ENCODE measurements at regions not wholly inside any gene's neighbourhood (a gene's known extent, or its start where the extent isn't known, plus 50 kb on each side); places are given as distances from the start of the nearest gene placed in this dataset.

GRCh38 chr4:180100433-180101344 is 2142.5 kb upstream of the TENM3 start:
- ATAC-seq (replicated peaks): no peak
- Mint-ChIP-seq H3K27me3 (no peaks in the 10 kb centered on the region), H3K36me3 (ENCODE audit: low read depth) (no peaks in the 10 kb centered on the region), H3K4me1 (no peaks in the 10 kb centered on the region), H3K4me3 (no peak overlapping the region), H3K9me3 (peaks cover 10% of the 10 kb centered on the region), H3K27ac (no peak overlapping the region)

DNA sequence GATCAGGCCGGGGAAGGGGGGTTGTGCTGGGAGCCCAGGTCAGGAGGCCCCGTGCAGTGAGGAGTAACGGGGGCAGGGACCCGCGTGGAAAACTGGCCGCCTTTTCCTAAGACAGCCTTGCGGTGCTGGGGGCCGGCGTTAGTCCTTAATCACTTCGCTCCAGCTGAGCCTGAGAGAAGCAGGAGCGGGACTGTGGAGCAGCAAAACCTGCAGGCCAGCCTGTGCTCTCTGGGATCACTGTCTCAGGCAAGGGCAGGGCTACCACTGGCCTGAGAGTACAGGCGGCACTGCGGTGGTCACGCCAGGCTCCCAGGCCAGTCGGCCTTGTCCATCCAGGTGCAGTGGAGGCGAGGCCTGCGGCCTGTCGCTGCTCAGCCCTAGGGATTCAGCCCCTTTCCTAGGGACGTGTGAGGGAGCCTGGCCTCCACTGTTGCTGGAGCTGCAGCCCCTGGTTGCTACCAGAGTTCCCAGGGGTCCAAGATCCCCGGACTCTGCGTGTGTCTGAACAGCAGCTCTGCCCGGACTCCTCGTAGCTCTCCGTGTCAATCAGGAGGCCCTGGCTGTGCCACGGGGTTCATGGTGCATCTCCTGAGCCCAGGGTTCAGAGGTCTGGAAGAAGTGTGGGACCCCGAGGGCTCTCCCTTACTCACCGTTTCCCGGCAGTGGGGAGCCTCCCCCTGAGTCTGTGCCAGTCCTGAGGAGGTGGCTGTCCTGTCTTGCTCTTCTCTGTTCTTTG is 2141.7 kb upstream of the TENM3 start:
- H3K36me3 Mint-ChIP-seq (ENCODE audit: low read depth): no peaks in the 10 kb centered on the region
- no peaks in the 10 kb centered on the region for H3K4me1 Mint-ChIP-seq
- ATAC-seq (replicated peaks): no peak
- no peak overlapping the region for H3K4me3 Mint-ChIP-seq
- peaks cover 14% of the 10 kb centered on the region for H3K9me3 Mint-ChIP-seq
- no peak overlapping the region for H3K27ac Mint-ChIP-seq
- no peaks in the 10 kb centered on the region for H3K27me3 Mint-ChIP-seq

DNA sequence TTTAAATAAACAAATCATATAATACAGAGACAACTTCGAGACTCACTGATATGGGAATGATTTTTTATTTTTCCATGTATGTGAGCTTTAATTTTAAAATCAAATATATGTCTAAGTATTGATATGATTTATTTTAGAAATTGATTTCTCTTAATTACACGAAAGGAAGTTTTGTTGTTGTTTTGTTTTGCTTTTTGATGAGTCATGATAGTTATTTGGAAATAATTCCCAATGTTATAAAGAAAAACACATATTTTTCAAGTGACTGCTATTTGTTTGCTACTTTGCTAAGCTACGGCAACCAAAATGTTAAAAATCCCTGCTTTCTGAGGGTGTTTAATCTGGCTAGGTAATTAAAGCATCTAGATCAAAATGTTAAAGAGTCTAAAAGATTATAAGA is 2139.4 kb upstream of the TENM3 start:
- Mint-ChIP-seq H3K27me3 (no peaks in the 10 kb centered on the region), H3K9me3 (peaks cover 12% of the 10 kb centered on the region), H3K4me1 (no peaks in the 10 kb centered on the region), H3K4me3 (no peak overlapping the region), H3K36me3 (ENCODE audit: low read depth) (no peaks in the 10 kb centered on the region), H3K27ac (no peak overlapping the region)
- no peak for ATAC-seq (replicated peaks)

- Mint-ChIP-seq H3K27me3 (no peaks in the 10 kb centered on the region), H3K9me3 (peaks cover 13% of the 10 kb centered on the region), H3K36me3 (ENCODE audit: low read depth) (no peaks in the 10 kb centered on the region), H3K4me1 (no peaks in the 10 kb centered on the region), H3K4me3 (no peak overlapping the region), H3K27ac (no peak overlapping the region)
- ATAC-seq (replicated peaks): no peak
Observed at GRCh38 chr4:180105362-180105761, 2137.8 kb upstream of the TENM3 start.

GRCh38 chr4:180106122-180106521 is 2137.1 kb upstream of the TENM3 start:
- H3K4me3 Mint-ChIP-seq: no peak overlapping the region
- H3K4me1 Mint-ChIP-seq: no peaks in the 10 kb centered on the region
- H3K9me3 Mint-ChIP-seq: peaks cover 20% of the 10 kb centered on the region
- H3K27me3 Mint-ChIP-seq: no peaks in the 10 kb centered on the region
- ATAC-seq (replicated peaks): no peak
- no peak overlapping the region for H3K27ac Mint-ChIP-seq
- no peaks in the 10 kb centered on the region for H3K36me3 Mint-ChIP-seq (ENCODE audit: low read depth)

DNA sequence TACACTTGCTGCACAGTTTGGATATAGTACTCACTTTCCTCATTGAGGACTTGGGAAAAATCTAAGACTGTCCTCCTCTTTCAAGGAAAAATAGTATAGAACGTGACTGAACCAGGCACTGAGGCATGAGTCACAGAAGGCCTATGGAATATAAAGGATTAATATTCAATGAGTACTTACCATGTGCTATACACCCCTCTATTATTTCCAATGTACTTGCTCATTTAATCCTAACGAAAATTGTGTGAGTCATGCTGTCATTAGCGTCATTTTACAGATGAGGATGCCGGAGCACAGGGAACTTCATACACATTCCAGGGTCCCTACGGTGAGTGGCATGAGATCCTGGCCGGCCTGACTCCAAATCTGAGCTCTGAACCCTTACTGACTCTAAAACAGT is 2136.2 kb upstream of the TENM3 start:
- Mint-ChIP-seq H3K4me1 (no peaks in the 10 kb centered on the region), H3K27ac (no peak overlapping the region), H3K9me3 (peaks cover 25% of the 10 kb centered on the region), H3K4me3 (no peak overlapping the region), H3K36me3 (ENCODE audit: low read depth) (no peaks in the 10 kb centered on the region), H3K27me3 (no peaks in the 10 kb centered on the region)
- ATAC-seq (replicated peaks): no peak

DNA sequence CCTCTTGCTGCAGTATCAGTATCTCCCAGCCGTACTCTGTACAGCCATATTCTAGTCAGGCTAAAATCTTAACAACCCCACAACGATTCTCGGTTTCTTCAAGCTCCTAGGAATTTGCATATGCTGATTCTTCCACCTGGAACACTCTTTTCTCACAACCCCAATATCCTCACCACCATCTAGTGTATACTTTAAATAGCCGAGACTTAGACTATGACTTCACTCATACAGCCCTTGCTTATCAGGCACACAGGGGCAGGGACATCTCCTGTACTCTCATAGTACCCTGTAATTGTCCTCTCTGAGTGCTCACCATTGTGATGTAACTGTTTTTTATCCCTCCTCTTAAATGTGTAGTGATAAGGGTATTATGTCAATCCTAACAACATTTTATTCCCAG is 2126.4 kb upstream of the TENM3 start:
- no peaks in the 10 kb centered on the region for H3K36me3 Mint-ChIP-seq (ENCODE audit: low read depth)
- no peaks in the 10 kb centered on the region for H3K4me1 Mint-ChIP-seq
- peaks cover 6% of the 10 kb centered on the region for H3K9me3 Mint-ChIP-seq
- ATAC-seq (replicated peaks): no peak
- H3K27me3 Mint-ChIP-seq: no peaks in the 10 kb centered on the region
- no peak overlapping the region for H3K4me3 Mint-ChIP-seq
- no peak overlapping the region for H3K27ac Mint-ChIP-seq

DNA sequence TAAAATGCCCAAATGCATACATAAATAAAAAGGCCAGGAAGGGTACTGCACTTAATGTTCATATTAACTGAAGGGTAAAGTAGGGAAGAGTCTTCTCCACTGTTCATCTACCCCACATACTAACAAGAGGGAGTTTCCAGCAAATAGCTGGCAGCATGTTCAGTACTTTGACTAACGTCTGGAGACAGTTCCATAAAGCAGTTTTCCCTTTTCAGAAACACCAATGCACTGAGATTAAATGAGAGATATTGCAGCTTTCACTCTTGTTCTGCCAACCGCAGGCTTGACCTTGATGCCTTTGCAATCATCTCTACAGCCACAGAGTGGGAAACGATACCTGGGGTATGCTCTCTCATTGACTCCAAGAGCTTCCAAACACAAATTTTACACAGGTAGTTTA is 2123.1 kb upstream of the TENM3 start:
- Mint-ChIP-seq H3K36me3 (ENCODE audit: low read depth) (no peaks in the 10 kb centered on the region), H3K4me1 (no peaks in the 10 kb centered on the region), H3K27ac (no peak overlapping the region), H3K9me3 (peaks cover 6% of the 10 kb centered on the region), H3K4me3 (no peak overlapping the region), H3K27me3 (no peaks in the 10 kb centered on the region)
- ATAC-seq (replicated peaks): no peak

GRCh38 chr4:180134091-180134866 is 2108.9 kb upstream of the TENM3 start:
- no peaks in the 10 kb centered on the region for H3K4me1 Mint-ChIP-seq
- no peaks in the 10 kb centered on the region for H3K9me3 Mint-ChIP-seq
- H3K36me3 Mint-ChIP-seq (ENCODE audit: low read depth): no peaks in the 10 kb centered on the region
- ATAC-seq (replicated peaks): no peak
- no peaks in the 10 kb centered on the region for H3K27me3 Mint-ChIP-seq
- no peak overlapping the region for H3K27ac Mint-ChIP-seq
- H3K4me3 Mint-ChIP-seq: no peak overlapping the region

- no peaks in the 10 kb centered on the region for H3K36me3 Mint-ChIP-seq (ENCODE audit: low read depth)
Observed at GRCh38 chr4:180141734-180142133, 2101.5 kb upstream of the TENM3 start.

GRCh38 chr4:180148737-180149136 is 2094.5 kb upstream of the TENM3 start:
- ATAC-seq (replicated peaks): no peak

More at GRCh38 chr4:180141734-180142133, 2101.5 kb upstream of the TENM3 start:
- H3K27ac Mint-ChIP-seq: no peak overlapping the region
- H3K9me3 Mint-ChIP-seq: peaks cover 7% of the 10 kb centered on the region
- no peak for ATAC-seq (replicated peaks)
- H3K4me3 Mint-ChIP-seq: no peak overlapping the region
- no peaks in the 10 kb centered on the region for H3K27me3 Mint-ChIP-seq
- H3K4me1 Mint-ChIP-seq: no peaks in the 10 kb centered on the region

GRCh38 chr4:180150818-180151217 is 2092.4 kb upstream of the TENM3 start:
- no peak for ATAC-seq (replicated peaks)
- H3K27me3 Mint-ChIP-seq: no peaks in the 10 kb centered on the region
- peaks cover 5% of the 10 kb centered on the region for H3K9me3 Mint-ChIP-seq
- no peak overlapping the region for H3K4me3 Mint-ChIP-seq
- H3K36me3 Mint-ChIP-seq (ENCODE audit: low read depth): no peaks in the 10 kb centered on the region
- no peak overlapping the region for H3K27ac Mint-ChIP-seq
- no peaks in the 10 kb centered on the region for H3K4me1 Mint-ChIP-seq

More at GRCh38 chr4:180148737-180149136, 2094.5 kb upstream of the TENM3 start:
- H3K27ac Mint-ChIP-seq: no peak overlapping the region
- H3K36me3 Mint-ChIP-seq (ENCODE audit: low read depth): no peaks in the 10 kb centered on the region
- no peaks in the 10 kb centered on the region for H3K4me1 Mint-ChIP-seq
- H3K27me3 Mint-ChIP-seq: no peaks in the 10 kb centered on the region
- H3K9me3 Mint-ChIP-seq: peaks cover under 1% of the 10 kb centered on the region
- no peak overlapping the region for H3K4me3 Mint-ChIP-seq

GRCh38 chr4:180152831-180153230 is 2090.4 kb upstream of the TENM3 start:
- Mint-ChIP-seq H3K27me3 (no peaks in the 10 kb centered on the region), H3K27ac (no peak overlapping the region), H3K4me1 (no peaks in the 10 kb centered on the region), H3K36me3 (ENCODE audit: low read depth) (no peaks in the 10 kb centered on the region), H3K4me3 (no peak overlapping the region), H3K9me3 (peaks cover 5% of the 10 kb centered on the region)
- ATAC-seq (replicated peaks): no peak

DNA sequence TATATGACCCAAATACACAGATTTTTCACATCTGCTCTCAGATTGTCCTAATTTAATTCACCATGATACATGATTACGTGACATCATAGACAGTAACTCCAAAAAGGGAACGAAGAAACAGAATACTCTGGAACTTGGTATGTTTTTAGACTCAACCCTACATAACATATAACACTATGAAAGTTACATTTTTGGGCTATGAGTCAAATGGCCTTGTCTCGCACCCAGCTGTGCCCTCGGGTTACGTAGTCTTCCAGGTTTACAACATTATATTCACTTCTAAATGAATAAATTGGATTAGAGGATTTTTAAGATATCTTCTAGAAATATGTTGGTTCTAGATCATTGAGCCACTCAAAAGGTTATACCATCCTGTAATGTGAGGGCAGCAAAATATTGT is 2089.6 kb upstream of the TENM3 start:
- no peaks in the 10 kb centered on the region for H3K4me1 Mint-ChIP-seq
- H3K27me3 Mint-ChIP-seq: no peaks in the 10 kb centered on the region
- H3K27ac Mint-ChIP-seq: no peak overlapping the region
- H3K9me3 Mint-ChIP-seq: peaks cover 5% of the 10 kb centered on the region
- H3K36me3 Mint-ChIP-seq (ENCODE audit: low read depth): no peaks in the 10 kb centered on the region
- H3K4me3 Mint-ChIP-seq: no peak overlapping the region
- no peak for ATAC-seq (replicated peaks)
